HEK293T (cell line): ENCODE measurements at regions not wholly inside any gene's neighbourhood (a gene's known extent, or its start where the extent isn't known, plus 50 kb on each side); places are given as distances from the start of the nearest gene placed in this dataset.

ENCODE experiments used
- CTCF ChIA-PET: fragments of 350-600 bp; formaldehyde crosslinking; extraction: SDS; loops from one replicate; lab custom pipeline; 2021; ENCODE audit warnings: antibody characterized with exemption, inconsistent platforms; lab: Yijun Ruan, JAX
- POLR2A ChIA-PET: fragments of 350-600 bp; formaldehyde crosslinking; extraction: SDS; loops from one replicate; lab custom pipeline; 2020; ENCODE audit warnings: antibody characterized with exemption, inconsistent platforms; lab: Yijun Ruan, JAX
- DNase-seq: peaks from one replicate; pipeline ENCODE4 v3.0.0; 2012; ENCODE audit warnings: mixed read lengths; ENCODE audit errors: extremely low spot score
- ARNT ChIP-seq: fragments of 450-650 bp; IDR thresholded peaks from 2 replicates; pipeline ENCODE4 v1.6.1; 2017; ENCODE audit warnings: mild to moderate bottlenecking
- BHLHE40 ChIP-seq: fragments of 450-650 bp; IDR thresholded peaks from 2 replicates; pipeline ENCODE4 v1.6.1; 2016; ENCODE audit warnings: mild to moderate bottlenecking, moderate library complexity, borderline replicate concordance
- CTBP1 ChIP-seq: fragments of 450-650 bp; IDR thresholded peaks from 2 replicates; pipeline ENCODE4 v1.6.1; 2016; ENCODE audit warnings: borderline replicate concordance
- ELF4 ChIP-seq: fragments of 450-650 bp; IDR thresholded peaks from 2 replicates; pipeline ENCODE4 v1.6.1; 2017; ENCODE audit warnings: antibody characterized with exemption
- FOXA1 ChIP-seq: fragments of 450-650 bp; IDR thresholded peaks from 2 replicates; pipeline ENCODE4 v1.6.1; 2016; ENCODE audit warnings: mild to moderate bottlenecking
- FOXK2 ChIP-seq: fragments of 450-650 bp; IDR thresholded peaks from 2 replicates; pipeline ENCODE4 v1.6.1; 2016; ENCODE audit warnings: mild to moderate bottlenecking
- FOXM1 ChIP-seq: fragments of 450-650 bp; IDR thresholded peaks from 2 replicates; pipeline ENCODE4 v1.6.1; 2017; ENCODE audit warnings: mild to moderate bottlenecking, borderline replicate concordance
- HDGF ChIP-seq: fragments of 450-650 bp; IDR thresholded peaks from 2 replicates; pipeline ENCODE4 v1.6.1; 2017; ENCODE audit warnings: antibody characterized with exemption, borderline replicate concordance
- L3MBTL2 ChIP-seq: fragments of 450-650 bp; conservative IDR thresholded peaks from 2 replicates; pipeline ENCODE4 v1.6.1; 2016; ENCODE audit warnings: mild to moderate bottlenecking
- LEF1 ChIP-seq: fragments of 450-650 bp; IDR thresholded peaks from 2 replicates; pipeline ENCODE4 v1.6.1; 2017; ENCODE audit warnings: mild to moderate bottlenecking, borderline replicate concordance
- NFRKB ChIP-seq: fragments of 450-650 bp; IDR thresholded peaks from 2 replicates; pipeline ENCODE4 v1.6.1; 2016; ENCODE audit warnings: mild to moderate bottlenecking, moderate library complexity
- PKNOX1 ChIP-seq: fragments of 450-650 bp; IDR thresholded peaks from 2 replicates; pipeline ENCODE4 v1.6.1; 2016
- SP1 ChIP-seq: fragments of 450-650 bp; IDR thresholded peaks from 2 replicates; pipeline ENCODE4 v1.6.1; 2017
- SUZ12 ChIP-seq: fragments of 450-650 bp; IDR thresholded peaks from 2 replicates; pipeline ENCODE4 v1.6.1; 2016; ENCODE audit warnings: mild to moderate bottlenecking
- TARDBP ChIP-seq: fragments of 450-650 bp; IDR thresholded peaks from 2 replicates; pipeline ENCODE4 v1.6.1; 2016
- ZNF384 ChIP-seq: fragments of 450-650 bp; IDR thresholded peaks from 2 replicates; pipeline ENCODE4 v1.6.1; 2016

- ChIA-PET CTCF (no interaction called here), POLR2A (no interaction called here)
- no peak for TF ChIP-seq NFRKB
- TF ChIP-seq ARNT = no peak
- no peak for TF ChIP-seq BHLHE40
- no peak for TF ChIP-seq SUZ12
- no peak for TF ChIP-seq TARDBP
- TF ChIP-seq ELF4 = no peak
- no peak for TF ChIP-seq HDGF
- no peak for TF ChIP-seq FOXM1
- TF ChIP-seq LEF1 = no peak
- TF ChIP-seq CTBP1 = no peak
- no peak for DNase-seq
Measured at GRCh38 chr2:41572154-41572553, 475.7 kb upstream of the PKDCC start.

- ChIA-PET CTCF (no interaction called here), POLR2A (no interaction called here)
- TF ChIP-seq NFRKB = no peak
- TF ChIP-seq ARNT = no peak
- TF ChIP-seq FOXK2 = no peak
- no peak for TF ChIP-seq PKNOX1
- TF ChIP-seq ZNF384 = no peak
- no peak for TF ChIP-seq TARDBP
- no peak for DNase-seq
Measured at GRCh38 chr2:41576423-41576822, 471.4 kb upstream of the PKDCC start.

- no peak for DNase-seq
- ChIA-PET CTCF (no interaction called here), POLR2A (no interaction called here)
- TF ChIP-seq NFRKB (no peak), L3MBTL2 (no peak)
Measured at GRCh38 chr2:41579806-41580205, 468.0 kb upstream of the PKDCC start.

- CTCF ChIA-PET = no interaction called here
- POLR2A ChIA-PET = no interaction called here
- DNase-seq = no peak
- TF ChIP-seq LEF1 (no peak), SP1 (no peak), TARDBP (no peak), PKNOX1 (no peak), FOXA1 (no peak), CTBP1 (no peak)
Measured at GRCh38 chr2:41580806-41581205, 467.0 kb upstream of the PKDCC start.

- no peak for DNase-seq
- ChIA-PET POLR2A (no interaction called here), CTCF (no interaction called here)
- no peak for TF ChIP-seq FOXK2
Measured at GRCh38 chr2:41595240-41595639, 452.6 kb upstream of the PKDCC start.

- DNase-seq = no peak
- ChIA-PET CTCF (no interaction called here), POLR2A (no interaction called here)
- no peak for TF ChIP-seq LEF1
- TF ChIP-seq ZNF384 = no peak
- TF ChIP-seq PKNOX1 = no peak
Measured at GRCh38 chr2:41597680-41598079, 450.1 kb upstream of the PKDCC start.

- ChIA-PET CTCF (no interaction called here), POLR2A (no interaction called here)
- no peak for TF ChIP-seq SUZ12
- TF ChIP-seq L3MBTL2 = no peak
- TF ChIP-seq FOXK2 = no peak
- DNase-seq = no peak
Measured at GRCh38 chr2:41598161-41598894, 449.5 kb upstream of the PKDCC start.

- DNase-seq = no peak
- ChIA-PET POLR2A (no interaction called here), CTCF (no interaction called here)
- TF ChIP-seq ZNF384 (no peak), SP1 (no peak), ELF4 (no peak), NFRKB (no peak), HDGF (no peak), FOXM1 (no peak), PKNOX1 (no peak), TARDBP (no peak), FOXA1 (no peak), BHLHE40 (no peak), L3MBTL2 (no peak), LEF1 (no peak), FOXK2 (no peak)
Measured at GRCh38 chr2:41600460-41600859, 447.4 kb upstream of the PKDCC start.
